Neural progenitor cell (in vitro differentiated cells): ENCODE measurements at regions not wholly inside any gene's neighbourhood (a gene's known extent, or its start where the extent isn't known, plus 50 kb on each side); places are given as distances from the start of the nearest gene placed in this dataset.

Source experiments
- DNase-seq: peaks from one replicate; pipeline ENCODE4 v3.0.0-alpha.2; 2016; ENCODE audit warnings: low spot score
- H2AFZ ChIP-seq: fragments of 200-600 bp; sonication (generic); replicated peaks from 2 replicates; pipeline ENCODE4 v1.6.1; 2016; ENCODE audit warnings: antibody characterized with exemption
- H3F3A ChIP-seq: fragments of 200-600 bp; sonication (generic); 2 replicates; pipeline ENCODE4 v1.6.1; 2016; ENCODE audit warnings: antibody characterized with exemption, low read depth
- H3K27ac ChIP-seq: fragments of 200-600 bp; sonication (generic); 2 replicates; pipeline ENCODE4 v1.5.1; 2016; ENCODE audit warnings: mild to moderate bottlenecking
- H3K27me3 ChIP-seq: fragments of 200-600 bp; sonication (generic); 2 replicates; pipeline ENCODE4 v1.6.1; 2016; ENCODE audit warnings: mild to moderate bottlenecking, moderate library complexity
- H3K36me3 ChIP-seq: fragments of 200-600 bp; sonication (generic); 2 replicates; pipeline ENCODE4 v1.5.1; 2016
- H3K4me1 ChIP-seq: fragments of 200-600 bp; sonication (generic); 2 replicates; pipeline ENCODE4 v1.6.1; 2016; ENCODE audit warnings: mixed run types
- H3K4me2 ChIP-seq: fragments of 200-600 bp; sonication (generic); 2 replicates; pipeline ENCODE4 v1.6.1; 2016
- H3K4me3 ChIP-seq: fragments of 200-600 bp; sonication (generic); 2 replicates; pipeline ENCODE4 v1.5.1; 2016
- H3K79me2 ChIP-seq: fragments of 200-600 bp; sonication (generic); 2 replicates; pipeline ENCODE4 v1.6.1; 2016; ENCODE audit warnings: low read depth
- H3K9ac ChIP-seq: fragments of 200-600 bp; sonication (generic); 2 replicates; pipeline ENCODE4 v1.6.1; 2016
- H3K9me3 ChIP-seq: fragments of 200-600 bp; sonication (generic); 2 replicates; pipeline ENCODE4 v1.5.1; 2016; ENCODE audit warnings: low read depth
- H4K20me1 ChIP-seq: fragments of 200-600 bp; sonication (generic); 2 replicates; pipeline ENCODE4 v1.6.1; 2016; ENCODE audit warnings: low read depth
- H3K27ac Mint-ChIP-seq: 3 replicates; pipeline ENCODE4 v1.8.0; 2021; ENCODE audit warnings: mixed read lengths
- H3K27me3 Mint-ChIP-seq: 2 replicates; pipeline ENCODE4 v1.8.0; 2022; ENCODE audit warnings: low read depth, mild to moderate bottlenecking, inconsistent platforms, moderate library complexity, mixed read lengths; ENCODE audit not compliant: insufficient read depth
- H3K36me3 Mint-ChIP-seq: 3 replicates; pipeline ENCODE4 v1.8.0; 2021; ENCODE audit warnings: mixed read lengths
- H3K4me1 Mint-ChIP-seq: 3 replicates; pipeline ENCODE4 v1.8.0; 2021; ENCODE audit warnings: mixed read lengths
- H3K4me3 Mint-ChIP-seq: 3 replicates; pipeline ENCODE4 v1.8.0; 2021; ENCODE audit warnings: mild to moderate bottlenecking, moderate library complexity, mixed read lengths
- H3K9me3 Mint-ChIP-seq: 3 replicates; pipeline ENCODE4 v1.8.0; 2020; ENCODE audit warnings: mixed read lengths
- EZH2 ChIP-seq: fragments of 200-600 bp; sonication (generic); IDR thresholded peaks from 2 replicates; pipeline ENCODE4 v1.6.1; 2017; ENCODE audit warnings: antibody characterized with exemption, mild to moderate bottlenecking, moderate library complexity
- EZH2phosphoT487 ChIP-seq: fragments of 200-600 bp; sonication (generic); IDR thresholded peaks from 2 replicates; pipeline ENCODE4 v1.6.1; 2017; ENCODE audit warnings: antibody characterized with exemption
- TF ChIP-seq, protein P1 (sequence below): fragments of 200-600 bp; sonication (generic); IDR thresholded peaks from 2 replicates; pipeline ENCODE4 v1.5.1; 2017; ENCODE audit warnings: antibody characterized with exemption, mild to moderate bottlenecking

- Mint-ChIP-seq H3K4me3 (no peak overlapping the region), H3K9me3 (peaks cover 8% of the 10 kb centered on the region), H3K36me3 (no peaks in the 10 kb centered on the region), H3K27ac (no peak overlapping the region), H3K27me3 (peaks cover 5% of the 10 kb centered on the region), H3K4me1 (peaks cover 27% of the 10 kb centered on the region)
- Histone ChIP-seq H3K9me3 (no peaks in the 10 kb centered on the region), H3K9ac (no peak overlapping the region), H3K27me3 (no peaks in the 10 kb centered on the region), H4K20me1 (no peaks in the 10 kb centered on the region), H2AFZ (no peak overlapping the region), H3K36me3 (no peaks in the 10 kb centered on the region), H3F3A (no peaks in the 10 kb centered on the region), H3K27ac (no peak overlapping the region), H3K4me1 (no peaks in the 10 kb centered on the region), H3K4me2 (no peak overlapping the region), H3K79me2 (no peaks in the 10 kb centered on the region), H3K4me3 (no peak overlapping the region)
- no peak for DNase-seq
- TF ChIP-seq, protein P1, sequence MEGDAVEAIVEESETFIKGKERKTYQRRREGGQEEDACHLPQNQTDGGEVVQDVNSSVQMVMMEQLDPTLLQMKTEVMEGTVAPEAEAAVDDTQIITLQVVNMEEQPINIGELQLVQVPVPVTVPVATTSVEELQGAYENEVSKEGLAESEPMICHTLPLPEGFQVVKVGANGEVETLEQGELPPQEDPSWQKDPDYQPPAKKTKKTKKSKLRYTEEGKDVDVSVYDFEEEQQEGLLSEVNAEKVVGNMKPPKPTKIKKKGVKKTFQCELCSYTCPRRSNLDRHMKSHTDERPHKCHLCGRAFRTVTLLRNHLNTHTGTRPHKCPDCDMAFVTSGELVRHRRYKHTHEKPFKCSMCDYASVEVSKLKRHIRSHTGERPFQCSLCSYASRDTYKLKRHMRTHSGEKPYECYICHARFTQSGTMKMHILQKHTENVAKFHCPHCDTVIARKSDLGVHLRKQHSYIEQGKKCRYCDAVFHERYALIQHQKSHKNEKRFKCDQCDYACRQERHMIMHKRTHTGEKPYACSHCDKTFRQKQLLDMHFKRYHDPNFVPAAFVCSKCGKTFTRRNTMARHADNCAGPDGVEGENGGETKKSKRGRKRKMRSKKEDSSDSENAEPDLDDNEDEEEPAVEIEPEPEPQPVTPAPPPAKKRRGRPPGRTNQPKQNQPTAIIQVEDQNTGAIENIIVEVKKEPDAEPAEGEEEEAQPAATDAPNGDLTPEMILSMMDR = no peak
- TF ChIP-seq EZH2phosphoT487 (no peak), EZH2 (no peak)
Observed at GRCh38 chr6:163721435-163721834, 306.9 kb downstream of the QKI start.

GRCh38 chr6:163720460-163721235, 306.1 kb downstream of the QKI start:
- Histone ChIP-seq H3K9me3 (no peaks in the 10 kb centered on the region), H3K4me1 (no peaks in the 10 kb centered on the region), H3K79me2 (no peaks in the 10 kb centered on the region), H2AFZ (no peak overlapping the region), H3K36me3 (no peaks in the 10 kb centered on the region), H3K27ac (no peak overlapping the region), H4K20me1 (no peaks in the 10 kb centered on the region), H3K27me3 (no peaks in the 10 kb centered on the region), H3K4me3 (no peak overlapping the region), H3F3A (no peaks in the 10 kb centered on the region), H3K9ac (no peak overlapping the region), H3K4me2 (no peak overlapping the region)
- no peak for DNase-seq
- peaks cover 4% of the 10 kb centered on the region for H3K27me3 Mint-ChIP-seq
- peaks cover 27% of the 10 kb centered on the region for H3K4me1 Mint-ChIP-seq
- TF ChIP-seq, protein P1 = no peak
- TF ChIP-seq EZH2phosphoT487 = no peak
- TF ChIP-seq EZH2 = no peak
- H3K4me3 Mint-ChIP-seq = no peak overlapping the region
- H3K27ac Mint-ChIP-seq = no peak overlapping the region
- H3K9me3 Mint-ChIP-seq = peaks cover 8% of the 10 kb centered on the region
- H3K36me3 Mint-ChIP-seq = no peaks in the 10 kb centered on the region

- Mint-ChIP-seq H3K27ac (no peak overlapping the region), H3K9me3 (peaks cover 8% of the 10 kb centered on the region), H3K4me3 (no peak overlapping the region), H3K27me3 (peaks cover 6% of the 10 kb centered on the region), H3K4me1 (peaks cover 23% of the 10 kb centered on the region), H3K36me3 (no peaks in the 10 kb centered on the region)
- no peaks in the 10 kb centered on the region for H3K79me2 ChIP-seq
- H3K36me3 ChIP-seq = no peaks in the 10 kb centered on the region
- TF ChIP-seq EZH2phosphoT487 (no peak), EZH2 (no peak)
- TF ChIP-seq, protein P1 = no peak
- no peaks in the 10 kb centered on the region for H3K27me3 ChIP-seq
- H3K9ac ChIP-seq = no peak overlapping the region
- H3F3A ChIP-seq = no peaks in the 10 kb centered on the region
- no peaks in the 10 kb centered on the region for H3K4me1 ChIP-seq
- no peak overlapping the region for H3K4me2 ChIP-seq
- H3K4me3 ChIP-seq = no peak overlapping the region
- H4K20me1 ChIP-seq = no peaks in the 10 kb centered on the region
- H3K9me3 ChIP-seq = no peaks in the 10 kb centered on the region
- no peak overlapping the region for H2AFZ ChIP-seq
- DNase-seq = no peak
- H3K27ac ChIP-seq = no peak overlapping the region
Observed at GRCh38 chr6:163720005-163720404, 305.5 kb downstream of the QKI start.
